PC-9 (cell line): ENCODE measurements at regions not wholly inside any gene's neighbourhood (a gene's known extent, or its start where the extent isn't known, plus 50 kb on each side); places are given as distances from the start of the nearest gene placed in this dataset.

ENCODE experiments used
- BruUV-seq: library from RNA; stranded (reverse); fragments of 400-500 nt; replicated peaks from 2 replicates; lab custom pipeline; 2021; lab: Mats Ljungman, UMichigan
- CTCF ChIA-PET: fragments of 300-600 bp; sonication (Branson Sonifier 250); formaldehyde crosslinking; loops from one replicate; lab custom pipeline; 2022; ENCODE audit warnings: antibody characterized with exemption; lab: Charles Lee
- POLR2A ChIA-PET: fragments of 300-600 bp; sonication (Branson Sonifier 250); formaldehyde crosslinking; loops from one replicate; lab custom pipeline; 2022; ENCODE audit warnings: antibody characterized with exemption; ENCODE audit not compliant: unreplicated experiment; lab: Charles Lee
- DNase-seq, 2 experiments: peaks; one replicate each; pipeline versions ENCODE4 v3.0.0 to v3.0.0-alpha.2; 2015 to 2022; ENCODE audit warnings: mixed read lengths in 1 of 2
- H2AFZ ChIP-seq: fragments of 200-600 bp; sonication (generic); 2 replicates; pipeline ENCODE4 v1.8.1; 2017; ENCODE audit warnings: antibody characterized with exemption
- H3F3A ChIP-seq: fragments of 200-600 bp; sonication (generic); 2 replicates; pipeline ENCODE4 v1.8.1; 2017; ENCODE audit warnings: antibody characterized with exemption, mild to moderate bottlenecking, low read depth; ENCODE audit not compliant: insufficient read depth
- H3K27ac ChIP-seq: fragments of 200-600 bp; sonication (generic); 2 replicates; pipeline ENCODE4 v1.6.1; 2016; ENCODE audit warnings: mixed run types
- H3K27me3 ChIP-seq: fragments of 200-600 bp; sonication (generic); 2 replicates; pipeline ENCODE4 v1.6.1; 2016; ENCODE audit warnings: low read depth, mixed run types; ENCODE audit not compliant: insufficient read depth
- H3K36me3 ChIP-seq: fragments of 200-600 bp; sonication (generic); 2 replicates; pipeline ENCODE4 v1.6.1; 2016; ENCODE audit warnings: low read depth, mixed run types
- H3K4me1 ChIP-seq: fragments of 200-600 bp; sonication (generic); replicated peaks from 2 replicates; pipeline ENCODE4 v1.6.1; 2016; ENCODE audit warnings: mixed run types; ENCODE audit not compliant: insufficient read depth
- H3K4me2 ChIP-seq: fragments of 200-600 bp; sonication (generic); 2 replicates; pipeline ENCODE4 v1.6.1; 2017; ENCODE audit warnings: mixed run types
- H3K4me3 ChIP-seq: fragments of 200-600 bp; sonication (generic); 2 replicates; pipeline ENCODE4 v1.6.1; 2016; ENCODE audit warnings: mixed run types
- H3K79me2 ChIP-seq: fragments of 200-600 bp; sonication (generic); 2 replicates; pipeline ENCODE4 v1.6.1; 2017; ENCODE audit warnings: low read depth, mixed run types
- H3K9me2 ChIP-seq: fragments of 200-600 bp; sonication (generic); 2 replicates; pipeline ENCODE4 v1.8.1; 2017; ENCODE audit warnings: mild to moderate bottlenecking; ENCODE audit not compliant: insufficient read depth
- H3K9me3 ChIP-seq: fragments of 200-600 bp; sonication (generic); 2 replicates; pipeline ENCODE4 v1.8.1; 2016; ENCODE audit warnings: low read depth; ENCODE audit not compliant: insufficient read depth
- H4K20me1 ChIP-seq: fragments of 200-600 bp; sonication (generic); 2 replicates; pipeline ENCODE4 v1.8.1; 2017; ENCODE audit not compliant: insufficient read depth
- EZH2 ChIP-seq: fragments of 200-600 bp; sonication (generic); IDR thresholded peaks from 2 replicates; pipeline ENCODE4 v1.8.0; 2017; ENCODE audit warnings: antibody characterized with exemption, low read depth
- intact Hi-C: fragments of 100-400 bp; cut with micrococcal nuclease; formaldehyde crosslinking; loops from one replicate; pipeline ENCODE4 v1.10.0; 2022; ENCODE audit not compliant: unreplicated experiment
- TF ChIP-seq, protein P1 (sequence below): fragments of 200-600 bp; sonication (generic); conservative IDR thresholded peaks from 2 replicates; pipeline ENCODE4 v1.6.1; 2017; ENCODE audit warnings: mixed run types, antibody characterized with exemption, mild to moderate bottlenecking, moderate library complexity

DNA sequence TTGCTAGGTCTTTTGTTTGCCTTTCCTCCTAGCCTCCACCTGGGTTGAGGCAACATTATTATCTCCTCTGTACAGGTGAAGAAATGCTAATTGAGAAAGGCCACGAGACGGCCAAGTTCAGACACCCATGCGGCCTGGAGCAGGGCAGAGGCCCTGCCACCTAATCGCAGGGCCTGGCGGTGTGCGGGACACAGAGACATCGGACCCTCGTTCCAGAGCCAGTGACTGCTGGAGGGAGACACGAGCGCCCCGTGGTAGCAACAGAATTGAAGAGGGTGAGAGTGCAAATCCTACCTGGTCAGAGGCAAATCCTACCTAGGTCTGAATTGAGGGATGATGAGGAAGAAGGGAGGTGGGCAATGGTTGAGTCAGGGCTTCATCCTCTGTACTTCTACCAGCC is 113.8 kb upstream of the MEF2A start:
- intact Hi-C loops, result no loop called here
- POLR2A ChIA-PET, result no interaction called here
- H3K9me2 ChIP-seq, result no peaks in the 10 kb centered on the region

DNA sequence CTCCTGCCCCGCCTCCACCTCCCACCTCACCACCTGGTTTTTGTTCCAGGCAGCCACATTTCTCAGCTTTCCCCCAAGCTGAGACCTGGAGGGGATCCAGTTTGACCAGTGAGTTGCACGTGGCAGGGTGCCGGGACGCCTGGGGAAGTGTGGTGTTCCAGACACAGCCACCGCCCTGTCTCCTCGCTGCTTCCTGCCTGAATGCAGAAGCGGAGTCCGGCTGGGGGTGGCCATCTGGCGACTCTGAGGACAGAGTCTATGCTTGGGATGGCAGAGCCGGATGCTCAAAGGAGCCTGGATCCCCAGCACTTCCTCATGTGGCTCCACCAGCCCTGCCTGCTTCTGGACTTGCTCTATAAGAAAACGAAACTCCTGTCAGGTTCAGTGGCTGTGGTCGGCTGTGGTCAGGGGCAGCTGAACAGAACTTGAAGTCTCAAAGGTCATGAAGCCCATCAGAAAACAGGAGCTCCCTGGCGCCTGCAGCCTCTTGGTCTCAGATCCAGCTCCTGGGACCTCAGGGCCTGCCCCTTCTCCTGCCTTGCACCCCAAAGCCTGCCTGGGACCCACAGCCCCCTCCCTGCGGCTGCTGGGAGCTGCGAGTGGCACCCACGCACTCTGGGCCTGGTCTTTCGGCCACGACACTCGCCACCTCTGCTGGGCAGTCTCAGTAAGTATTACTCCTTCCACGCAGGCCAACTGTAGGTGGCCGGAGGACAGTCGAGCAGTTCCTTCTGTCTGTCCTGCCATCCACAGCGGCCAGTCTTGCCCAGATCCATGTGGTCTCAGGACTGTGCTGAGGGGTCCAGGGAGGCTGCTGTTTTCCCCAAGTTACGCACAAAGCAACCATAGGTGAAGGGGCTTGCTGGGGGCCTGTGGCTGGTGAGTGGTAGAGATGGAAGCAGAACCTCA is 112.8 kb upstream of the MEF2A start:
- intact Hi-C loops, result no loop called here
- no peaks in the 10 kb centered on the region for H3K79me2 ChIP-seq
- H3K9me3 ChIP-seq, result no peaks in the 10 kb centered on the region
- H3K27me3 ChIP-seq, result no peaks in the 10 kb centered on the region
- no peak overlapping the region for H2AFZ ChIP-seq
- no peak overlapping the region for H3K27ac ChIP-seq
- peaks cover 17% of the 10 kb centered on the region for H3K4me1 ChIP-seq
- peaks cover 8% of the 10 kb centered on the region; the same call in 1 of the 2 replicates for H3F3A ChIP-seq
- no peaks in the 10 kb centered on the region for H3K9me2 ChIP-seq
- DNase-seq, result peak in 1 of 2 experiments; percentile 55
- no peak overlapping the region for H3K4me2 ChIP-seq
- H3K4me3 ChIP-seq, result no peak overlapping the region
- ChIA-PET POLR2A (interaction anchor here (0.6 to 0.7 kb wide), 2 partner anchors 52 to 115 kb away, joined by 4 to 5 read pairs; no protein-coding TSS in a partner anchor), CTCF (no interaction called here)
- TF ChIP-seq, protein P1, sequence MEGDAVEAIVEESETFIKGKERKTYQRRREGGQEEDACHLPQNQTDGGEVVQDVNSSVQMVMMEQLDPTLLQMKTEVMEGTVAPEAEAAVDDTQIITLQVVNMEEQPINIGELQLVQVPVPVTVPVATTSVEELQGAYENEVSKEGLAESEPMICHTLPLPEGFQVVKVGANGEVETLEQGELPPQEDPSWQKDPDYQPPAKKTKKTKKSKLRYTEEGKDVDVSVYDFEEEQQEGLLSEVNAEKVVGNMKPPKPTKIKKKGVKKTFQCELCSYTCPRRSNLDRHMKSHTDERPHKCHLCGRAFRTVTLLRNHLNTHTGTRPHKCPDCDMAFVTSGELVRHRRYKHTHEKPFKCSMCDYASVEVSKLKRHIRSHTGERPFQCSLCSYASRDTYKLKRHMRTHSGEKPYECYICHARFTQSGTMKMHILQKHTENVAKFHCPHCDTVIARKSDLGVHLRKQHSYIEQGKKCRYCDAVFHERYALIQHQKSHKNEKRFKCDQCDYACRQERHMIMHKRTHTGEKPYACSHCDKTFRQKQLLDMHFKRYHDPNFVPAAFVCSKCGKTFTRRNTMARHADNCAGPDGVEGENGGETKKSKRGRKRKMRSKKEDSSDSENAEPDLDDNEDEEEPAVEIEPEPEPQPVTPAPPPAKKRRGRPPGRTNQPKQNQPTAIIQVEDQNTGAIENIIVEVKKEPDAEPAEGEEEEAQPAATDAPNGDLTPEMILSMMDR, result no peak
- no peak for TF ChIP-seq EZH2
- BruUV-seq, result no TSS peak
- no peaks in the 10 kb centered on the region for H4K20me1 ChIP-seq
- no peaks in the 10 kb centered on the region for H3K36me3 ChIP-seq

More for the DNA sequence above, 113.8 kb upstream of the MEF2A start:
- Histone ChIP-seq H4K20me1 (no peaks in the 10 kb centered on the region), H3K27me3 (no peaks in the 10 kb centered on the region), H3K4me2 (no peak overlapping the region), H3K27ac (no peak overlapping the region), H3K79me2 (no peaks in the 10 kb centered on the region), H3K4me3 (no peak overlapping the region), H3F3A (peaks cover 8% of the 10 kb centered on the region; the same call in 1 of the 2 replicates), H3K36me3 (no peaks in the 10 kb centered on the region), H3K4me1 (peaks cover 17% of the 10 kb centered on the region), H2AFZ (no peak overlapping the region), H3K9me3 (no peaks in the 10 kb centered on the region)
- no TSS peak for BruUV-seq
- no peak for DNase-seq
- TF ChIP-seq, protein P1, result no peak
- TF ChIP-seq EZH2, result no peak
- CTCF ChIA-PET, result no interaction called here

DNA sequence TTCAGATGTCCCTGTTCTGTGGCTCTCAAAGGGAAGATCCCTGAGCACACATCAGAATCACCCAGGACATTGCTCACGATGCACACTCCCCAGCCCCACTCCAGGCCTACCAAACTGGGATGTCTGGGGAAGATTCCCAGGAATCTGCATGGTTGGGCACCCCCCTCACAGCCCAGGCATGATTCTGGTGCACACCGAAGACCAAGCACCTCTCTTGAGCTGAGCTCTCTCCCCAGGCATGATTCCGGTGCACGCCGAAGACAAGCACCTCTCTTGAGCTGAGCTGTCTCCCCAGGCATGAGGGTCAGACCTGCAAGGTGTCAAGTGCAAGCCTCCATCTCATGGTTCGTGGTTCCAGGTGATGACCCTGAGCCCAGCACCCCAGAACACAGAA is 112.2 kb upstream of the MEF2A start:
- H3K27ac ChIP-seq, result no peak overlapping the region
- H3K9me3 ChIP-seq, result no peaks in the 10 kb centered on the region
- no peaks in the 10 kb centered on the region for H4K20me1 ChIP-seq
- H3K4me1 ChIP-seq, result peaks cover 17% of the 10 kb centered on the region
- ChIA-PET CTCF (no interaction called here), POLR2A (no interaction called here)
- H3K79me2 ChIP-seq, result no peaks in the 10 kb centered on the region
- no peaks in the 10 kb centered on the region for H3K9me2 ChIP-seq
- no peak overlapping the region for H3K4me2 ChIP-seq
- no peak overlapping the region for H3K4me3 ChIP-seq
- no peaks in the 10 kb centered on the region for H3K36me3 ChIP-seq
- intact Hi-C loops, result no loop called here
- no TSS peak for BruUV-seq
- H3K27me3 ChIP-seq, result no peaks in the 10 kb centered on the region
- peaks cover 8% of the 10 kb centered on the region; the same call in 1 of the 2 replicates for H3F3A ChIP-seq
- no peak for DNase-seq
- no peak overlapping the region for H2AFZ ChIP-seq
- TF ChIP-seq, protein P1, result no peak
- TF ChIP-seq EZH2, result no peak
